ENCODE measurements at regions not wholly inside any gene's neighbourhood (a gene's known extent, or its start where the extent isn't known, plus 50 kb on each side); places are given as distances from the start of the nearest gene placed in this dataset.

DNA sequence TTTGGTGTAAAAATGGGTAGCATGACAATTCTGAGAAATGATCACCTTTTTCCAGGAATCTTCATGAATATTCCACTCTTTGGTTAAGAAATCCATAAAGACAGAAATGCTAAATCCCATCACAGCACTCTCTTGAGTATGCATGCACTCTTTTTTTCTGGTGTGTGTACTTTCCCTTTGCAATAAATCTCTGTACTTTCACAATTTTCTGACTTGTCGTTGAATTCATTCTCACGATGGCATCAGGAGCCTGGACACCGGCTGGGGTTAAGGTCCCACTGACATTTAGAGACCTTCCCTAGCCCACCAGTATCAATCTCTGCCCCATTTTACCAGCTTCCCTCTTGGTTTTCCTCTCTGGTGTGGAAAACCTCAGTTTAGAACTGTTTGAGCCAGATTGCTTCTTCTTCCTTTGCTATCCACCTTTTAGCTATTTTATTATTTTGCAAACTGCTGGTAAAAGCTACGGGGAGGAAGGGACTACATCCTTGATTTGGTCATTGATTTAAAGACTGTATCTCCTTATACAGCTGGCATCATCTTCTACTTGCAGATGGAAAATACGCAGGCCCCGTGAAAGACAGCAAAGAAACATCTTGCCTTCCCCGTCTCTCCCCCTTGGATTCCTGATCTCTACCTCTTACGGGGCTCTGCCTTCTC is 59.9 kb upstream of the ZFR start:
- DNase-seq (ENCODE audit: low read depth, low spot score) = no peak

- no peak for DNase-seq (ENCODE audit: low read depth, low spot score)
Observed at GRCh38 chr5:32503261-32503660, 58.7 kb upstream of the ZFR start.

GRCh38 chr5:32501071-32502002 is 56.8 kb upstream of the ZFR start:
- peak; percentile 10 for DNase-seq (ENCODE audit: low read depth, low spot score)

GRCh38 chr5:32500181-32500580 is 55.6 kb upstream of the ZFR start:
- no peak for DNase-seq (ENCODE audit: low read depth, low spot score)

GRCh38 chr5:32499261-32499660 is 54.7 kb upstream of the ZFR start:
- no peak for DNase-seq (ENCODE audit: low read depth, low spot score)

DNA sequence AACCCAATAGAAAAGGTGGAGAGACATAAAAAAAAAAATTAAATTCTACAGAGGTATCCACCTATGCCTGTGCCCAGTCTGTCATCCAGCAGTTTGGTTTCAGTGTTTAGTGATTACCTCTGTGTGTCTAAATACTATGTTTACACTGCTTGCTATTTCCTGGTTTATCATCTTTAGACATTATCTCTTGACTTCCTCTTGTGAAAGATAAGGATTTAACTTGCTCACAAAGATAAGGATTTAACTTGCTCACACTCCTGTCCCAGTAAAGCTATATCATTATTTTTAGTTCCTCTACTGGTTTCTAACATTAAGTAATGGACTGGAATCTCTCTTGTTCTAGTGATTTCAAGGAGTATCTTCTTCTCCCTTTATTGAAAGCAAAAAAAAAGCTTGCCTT is 53.9 kb upstream of the ZFR start:
- DNase-seq (ENCODE audit: low read depth, low spot score) = no peak

- no peak for DNase-seq (ENCODE audit: low read depth, low spot score)
Observed at GRCh38 chr5:32496104-32496503, 51.6 kb upstream of the ZFR start.

DNA sequence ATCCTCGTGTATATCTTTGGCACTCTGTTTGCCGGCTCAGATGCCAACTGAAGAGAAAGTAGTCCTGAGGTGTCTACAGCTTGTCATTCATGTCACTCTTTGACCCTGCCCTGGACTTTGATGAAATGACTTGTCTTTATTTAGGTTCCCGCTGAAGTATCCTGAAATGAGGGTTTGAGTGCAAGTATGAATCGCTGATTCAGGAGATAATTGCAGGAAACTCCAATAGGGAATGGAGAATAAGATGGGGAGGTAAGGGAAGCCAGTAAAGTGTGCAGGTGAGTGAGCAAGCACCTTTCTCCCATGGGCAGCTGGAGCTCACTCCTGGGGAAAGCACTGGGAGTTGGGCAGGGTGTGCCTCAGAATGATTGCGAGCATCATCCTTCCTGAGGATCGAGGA is 50.3 kb upstream of the ZFR start:
- DNase-seq (ENCODE audit: low read depth, low spot score) = no peak

Measured in astrocyte of the hippocampus (primary cell).